Testis (tissue), 2 donors: ENCODE measurements at regions not wholly inside any gene's neighbourhood (a gene's known extent, or its start where the extent isn't known, plus 50 kb on each side); places are given as distances from the start of the nearest gene placed in this dataset.

Experiments used
- POLR2A ChIP-seq: fragments of 450-650 bp; IDR thresholded peaks from one replicate; pipeline ENCODE4 v1.6.1; 2017; ENCODE audit warnings: antibody characterized with exemption, mild to moderate bottlenecking, moderate library complexity
- TF ChIP-seq, protein P1 (sequence below), 3 experiments: fragments of 450-650 bp in 2 of 3; fragments of 200-600 bp in 1 of 3; sonication (generic) in 1 of 3; IDR thresholded peaks; one replicate each; pipeline ENCODE4 v1.5.1; 2016 to 2019; ENCODE audit warnings: antibody characterized with exemption in 3 of 3, mild to moderate bottlenecking in 2 of 3, moderate library complexity in 1 of 3

DNA sequence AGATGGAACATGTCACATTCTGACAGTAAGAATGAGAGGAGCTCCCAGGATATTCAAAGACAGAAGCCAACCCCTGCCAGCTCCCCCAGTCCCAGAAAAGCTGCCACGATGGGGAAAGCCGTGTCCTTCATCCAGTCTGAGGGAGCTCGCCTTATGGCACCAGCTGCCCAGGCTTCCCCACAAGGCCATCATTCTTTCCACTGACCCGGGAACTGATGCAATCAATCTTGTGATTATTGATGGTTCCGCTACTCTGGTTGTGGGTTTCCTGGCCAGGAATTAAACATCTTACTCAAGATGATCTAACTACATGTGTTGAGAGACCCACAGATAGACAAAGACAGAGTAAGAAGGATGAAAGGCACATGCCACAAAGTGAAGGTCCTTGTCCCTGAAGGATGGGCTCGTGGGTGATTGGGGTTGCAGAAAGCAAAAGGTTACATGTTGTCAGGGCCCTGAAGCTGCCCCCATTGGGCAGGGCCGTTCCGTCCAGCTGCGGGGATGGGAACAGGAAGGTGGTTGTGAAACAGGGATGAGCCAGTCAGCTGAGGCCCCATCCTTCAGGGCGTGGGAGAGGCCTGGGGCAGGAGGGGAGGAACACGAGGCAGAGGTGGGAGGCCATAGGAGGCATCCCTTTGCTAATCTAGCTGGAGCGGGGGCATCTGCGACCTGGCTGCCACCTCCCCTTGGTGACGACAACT is 127.6 kb downstream of the OAT start:
- no peak for TF ChIP-seq POLR2A
- TF ChIP-seq, protein P1, sequence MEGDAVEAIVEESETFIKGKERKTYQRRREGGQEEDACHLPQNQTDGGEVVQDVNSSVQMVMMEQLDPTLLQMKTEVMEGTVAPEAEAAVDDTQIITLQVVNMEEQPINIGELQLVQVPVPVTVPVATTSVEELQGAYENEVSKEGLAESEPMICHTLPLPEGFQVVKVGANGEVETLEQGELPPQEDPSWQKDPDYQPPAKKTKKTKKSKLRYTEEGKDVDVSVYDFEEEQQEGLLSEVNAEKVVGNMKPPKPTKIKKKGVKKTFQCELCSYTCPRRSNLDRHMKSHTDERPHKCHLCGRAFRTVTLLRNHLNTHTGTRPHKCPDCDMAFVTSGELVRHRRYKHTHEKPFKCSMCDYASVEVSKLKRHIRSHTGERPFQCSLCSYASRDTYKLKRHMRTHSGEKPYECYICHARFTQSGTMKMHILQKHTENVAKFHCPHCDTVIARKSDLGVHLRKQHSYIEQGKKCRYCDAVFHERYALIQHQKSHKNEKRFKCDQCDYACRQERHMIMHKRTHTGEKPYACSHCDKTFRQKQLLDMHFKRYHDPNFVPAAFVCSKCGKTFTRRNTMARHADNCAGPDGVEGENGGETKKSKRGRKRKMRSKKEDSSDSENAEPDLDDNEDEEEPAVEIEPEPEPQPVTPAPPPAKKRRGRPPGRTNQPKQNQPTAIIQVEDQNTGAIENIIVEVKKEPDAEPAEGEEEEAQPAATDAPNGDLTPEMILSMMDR (IDR thresholded peaks at IDR 0.05), result no peak
